ENCODE measurements at regions not wholly inside any gene's neighbourhood (a gene's known extent, or its start where the extent isn't known, plus 50 kb on each side); places are given as distances from the start of the nearest gene placed in this dataset.
A peak's percentile ranks its signal among the peaks of the same experiment; 100 is the strongest.

DNA sequence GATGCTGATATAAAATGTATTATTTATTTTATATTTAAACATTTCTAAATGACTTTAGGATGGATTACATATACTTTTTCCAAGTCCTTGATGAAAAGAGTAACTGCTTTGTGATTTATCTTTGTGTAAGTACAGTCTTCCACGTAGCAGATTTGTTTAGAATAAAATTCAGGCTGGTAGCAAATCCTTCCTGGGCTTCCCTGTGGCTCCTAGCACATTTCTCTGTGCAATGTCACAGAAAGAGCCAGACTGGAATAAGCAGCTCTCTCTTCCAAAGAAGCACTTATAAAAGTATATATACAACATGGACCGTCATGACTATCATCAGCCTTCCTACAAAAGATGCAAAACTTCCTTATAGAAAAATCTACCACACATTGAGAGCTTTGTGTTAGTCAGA lies 388.6 kb downstream of the ACTL7B start:
- no peaks in the 10 kb centered on the region for H3K36me3 ChIP-seq (ENCODE audit: control insufficient read depth, insufficient read depth, low read length, severe bottlenecking)
- H3K27me3 ChIP-seq (replicated peaks; ENCODE audit: control insufficient read depth, insufficient read depth, low read length): no peaks in the 10 kb centered on the region
- peak overlapping the region; percentile 56 for H3K9ac ChIP-seq (ENCODE audit: low read length)
- H3K4me1 ChIP-seq (ENCODE audit: control insufficient read depth, insufficient read depth, low read length): peaks cover 40% of the 10 kb centered on the region
- peak overlapping the region; percentile 28 for H3K4me3 ChIP-seq (ENCODE audit: low read length)
- DNase-seq (ENCODE audit: low read depth): no peak
- no peaks in the 10 kb centered on the region for H3K9me3 ChIP-seq (ENCODE audit: control insufficient read depth, low read length)

DNA sequence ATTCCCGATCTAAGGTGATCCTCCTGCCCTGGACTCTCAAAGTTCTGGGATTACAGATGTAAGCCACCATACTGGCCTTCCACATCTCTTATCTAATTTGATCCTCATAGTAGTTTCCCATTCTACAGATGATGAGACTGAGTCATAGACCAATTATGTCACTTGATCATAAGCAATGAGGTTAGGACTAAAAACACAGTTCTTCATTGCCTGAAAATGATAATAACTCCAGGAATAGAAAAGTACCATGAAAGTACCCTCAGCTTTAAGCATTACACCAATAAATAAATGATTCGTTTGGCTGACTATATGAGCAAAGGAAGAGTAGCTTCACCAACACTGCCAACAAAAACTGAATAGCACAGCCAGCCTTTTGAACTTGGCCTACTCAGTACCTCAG lies 389.5 kb downstream of the ACTL7B start:
- H3K27me3 ChIP-seq (replicated peaks; ENCODE audit: control insufficient read depth, insufficient read depth, low read length): no peaks in the 10 kb centered on the region
- DNase-seq (ENCODE audit: low read depth): no peak
- no peak overlapping the region for H3K4me3 ChIP-seq (ENCODE audit: low read length)
- no peaks in the 10 kb centered on the region for H3K9me3 ChIP-seq (ENCODE audit: control insufficient read depth, low read length)
- H3K36me3 ChIP-seq (ENCODE audit: control insufficient read depth, insufficient read depth, low read length, severe bottlenecking): no peaks in the 10 kb centered on the region
- H3K4me1 ChIP-seq (ENCODE audit: control insufficient read depth, insufficient read depth, low read length): peaks cover 40% of the 10 kb centered on the region
- H3K9ac ChIP-seq (ENCODE audit: low read length): no peak overlapping the region

DNA sequence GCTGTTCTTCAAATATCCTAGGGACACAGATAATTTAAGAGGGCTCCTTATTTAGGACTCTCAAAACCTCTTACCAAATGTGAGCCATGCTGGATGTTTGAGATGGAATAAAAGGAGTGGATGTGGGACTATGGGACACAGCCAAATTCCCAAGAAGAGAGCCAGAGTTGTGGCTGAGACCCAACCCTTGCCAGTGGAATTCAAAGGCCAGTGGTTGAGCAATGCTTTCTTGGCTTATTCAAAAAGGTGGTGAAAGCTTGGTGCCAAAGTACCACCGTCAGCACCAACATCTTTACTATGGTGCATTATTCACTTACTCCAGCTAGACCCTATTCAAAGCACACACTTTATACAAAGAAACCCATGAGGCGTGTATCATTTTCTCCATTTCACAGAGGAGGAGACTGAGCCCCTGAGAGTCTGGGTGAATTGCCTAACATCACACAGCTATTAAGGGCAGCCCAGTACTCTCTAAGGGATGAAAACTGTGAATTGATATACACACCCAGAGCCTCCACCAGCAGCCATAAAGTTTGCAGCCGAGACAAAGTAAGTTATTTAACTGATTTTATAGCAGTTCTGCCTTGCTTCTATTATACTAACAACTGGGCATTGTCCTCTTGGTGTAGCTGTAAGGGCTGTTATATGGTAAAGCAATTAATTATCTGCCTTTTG lies 391.7 kb downstream of the ACTL7B start:
- Histone ChIP-seq H3K4me3 (ENCODE audit: low read length) (no peak overlapping the region), H3K9ac (ENCODE audit: low read length) (no peak overlapping the region), H3K9me3 (ENCODE audit: control insufficient read depth, low read length) (no peaks in the 10 kb centered on the region), H3K36me3 (ENCODE audit: control insufficient read depth, insufficient read depth, low read length, severe bottlenecking) (no peaks in the 10 kb centered on the region), H3K4me1 (ENCODE audit: control insufficient read depth, insufficient read depth, low read length) (peaks cover 28% of the 10 kb centered on the region), H3K27me3 (replicated peaks; ENCODE audit: control insufficient read depth, insufficient read depth, low read length) (no peaks in the 10 kb centered on the region)
- peak; percentile 29 for DNase-seq (ENCODE audit: low read depth)

DNA sequence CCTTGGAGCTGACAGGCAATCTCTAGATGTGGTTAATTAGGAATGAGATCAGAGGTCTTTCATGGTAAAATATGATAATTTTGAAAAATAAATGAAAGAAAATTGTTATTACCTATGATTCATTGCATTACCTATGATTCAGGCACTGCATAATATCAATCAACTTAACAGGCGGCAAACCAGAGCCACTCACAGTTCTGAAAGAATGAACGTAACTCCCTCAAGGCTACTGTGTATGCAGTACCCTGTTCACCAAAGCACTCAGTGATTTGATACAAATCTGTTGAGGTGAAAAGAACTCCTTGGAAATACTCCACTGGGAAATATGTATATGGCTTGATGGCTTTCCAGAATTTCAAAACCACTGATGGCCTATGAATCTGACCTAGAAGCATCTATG lies 398.9 kb downstream of the ACTL7B start:
- Histone ChIP-seq H3K4me1 (ENCODE audit: control insufficient read depth, insufficient read depth, low read length) (no peaks in the 10 kb centered on the region), H3K9ac (ENCODE audit: low read length) (no peak overlapping the region), H3K4me3 (ENCODE audit: low read length) (no peak overlapping the region), H3K27me3 (replicated peaks; ENCODE audit: control insufficient read depth, insufficient read depth, low read length) (no peaks in the 10 kb centered on the region), H3K36me3 (ENCODE audit: control insufficient read depth, insufficient read depth, low read length, severe bottlenecking) (no peaks in the 10 kb centered on the region), H3K9me3 (ENCODE audit: control insufficient read depth, low read length) (no peaks in the 10 kb centered on the region)
- no peak for DNase-seq (ENCODE audit: low read depth)

DNA sequence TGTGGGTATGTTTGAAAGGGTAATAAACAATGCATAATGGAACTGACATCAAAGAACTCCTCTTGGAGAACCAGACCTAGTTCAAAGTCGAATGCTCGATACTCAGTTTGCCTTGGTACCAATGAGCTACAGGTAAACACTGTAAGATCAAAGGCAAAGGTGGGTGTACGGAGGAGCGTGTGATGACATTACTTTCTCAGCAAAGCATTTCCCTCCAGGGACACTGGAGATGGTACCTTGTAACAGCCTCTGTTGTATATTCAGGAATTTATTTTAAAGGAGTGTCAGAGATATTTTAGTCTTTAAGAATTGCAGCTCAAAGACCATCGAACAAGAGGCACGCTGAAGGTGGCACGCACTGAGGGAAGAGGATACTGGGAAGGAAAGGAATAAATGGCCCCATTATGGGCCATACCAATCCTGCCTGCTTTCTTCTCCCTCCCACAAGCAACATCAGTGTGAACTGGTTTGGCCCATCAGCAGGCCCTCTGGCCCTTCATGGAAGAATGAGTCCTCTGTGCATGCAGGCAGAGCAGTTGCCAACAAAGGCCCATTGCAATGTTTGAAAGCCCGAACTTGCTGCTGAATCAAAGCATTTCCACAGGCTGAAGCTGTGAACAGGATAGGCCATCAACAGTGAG lies 410.2 kb downstream of the ACTL7B start:
- no peaks in the 10 kb centered on the region for H3K9me3 ChIP-seq (ENCODE audit: control insufficient read depth, low read length)
- no peak overlapping the region for H3K4me3 ChIP-seq (ENCODE audit: low read length)
- no peaks in the 10 kb centered on the region for H3K27me3 ChIP-seq (replicated peaks; ENCODE audit: control insufficient read depth, insufficient read depth, low read length)
- DNase-seq (ENCODE audit: low read depth): no peak
- H3K36me3 ChIP-seq (ENCODE audit: control insufficient read depth, insufficient read depth, low read length, severe bottlenecking): no peaks in the 10 kb centered on the region
- peak overlapping the region; percentile 93 for H3K9ac ChIP-seq (ENCODE audit: low read length)
- H3K4me1 ChIP-seq (ENCODE audit: control insufficient read depth, insufficient read depth, low read length): peaks cover 54% of the 10 kb centered on the region

DNA sequence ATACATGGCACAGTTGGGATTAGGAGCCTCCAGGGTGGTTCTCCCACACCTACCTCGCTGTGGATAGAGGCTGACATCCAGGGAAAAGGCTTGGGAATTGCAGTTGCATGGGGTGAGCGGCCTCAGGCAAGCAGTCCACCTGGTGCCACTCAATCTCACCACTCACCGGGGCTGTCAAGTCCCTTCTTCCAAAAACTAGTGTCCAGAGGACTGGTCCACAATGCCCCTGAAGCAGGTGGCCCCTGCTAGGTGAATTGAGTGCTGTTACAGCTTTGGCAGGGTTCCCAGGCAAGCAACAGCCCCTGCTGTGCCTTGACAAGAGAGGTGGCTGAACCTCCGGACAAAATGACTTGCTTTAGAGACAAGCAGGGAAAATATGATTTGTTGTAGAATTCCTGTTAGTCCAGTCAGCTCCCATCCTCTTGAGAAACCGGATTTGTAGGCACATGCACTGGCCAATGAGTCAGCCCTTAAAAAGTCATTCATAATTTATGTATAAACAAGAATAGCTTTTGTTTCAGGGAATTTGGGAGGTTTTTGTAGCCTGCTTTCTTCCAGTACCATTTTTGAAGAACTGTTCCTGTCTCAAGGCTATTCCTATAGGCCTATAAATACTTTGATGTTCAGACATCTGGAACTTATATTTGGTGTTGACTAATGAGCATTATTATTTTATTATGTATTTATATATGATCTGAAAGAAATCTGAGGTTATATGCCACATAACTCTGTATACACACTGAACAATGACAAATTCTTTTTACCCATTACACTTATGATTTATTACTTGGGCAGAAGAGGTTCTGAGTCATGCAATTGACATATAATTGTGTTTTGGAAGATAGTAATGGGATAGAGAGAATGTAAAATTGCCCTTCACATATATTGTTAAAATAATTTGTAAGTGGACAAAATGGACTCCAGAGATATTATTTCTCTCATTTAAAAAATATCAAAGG lies 411.1 kb downstream of the ACTL7B start:
- Histone ChIP-seq H3K9me3 (ENCODE audit: control insufficient read depth, low read length) (no peaks in the 10 kb centered on the region), H3K27me3 (replicated peaks; ENCODE audit: control insufficient read depth, insufficient read depth, low read length) (no peaks in the 10 kb centered on the region), H3K4me1 (ENCODE audit: control insufficient read depth, insufficient read depth, low read length) (peaks cover 60% of the 10 kb centered on the region), H3K9ac (ENCODE audit: low read length) (peak overlapping the region; percentile 93), H3K36me3 (ENCODE audit: control insufficient read depth, insufficient read depth, low read length, severe bottlenecking) (no peaks in the 10 kb centered on the region), H3K4me3 (ENCODE audit: low read length) (peak overlapping the region; percentile 81)
- DNase-seq (ENCODE audit: low read depth): peak; percentile 94

DNA sequence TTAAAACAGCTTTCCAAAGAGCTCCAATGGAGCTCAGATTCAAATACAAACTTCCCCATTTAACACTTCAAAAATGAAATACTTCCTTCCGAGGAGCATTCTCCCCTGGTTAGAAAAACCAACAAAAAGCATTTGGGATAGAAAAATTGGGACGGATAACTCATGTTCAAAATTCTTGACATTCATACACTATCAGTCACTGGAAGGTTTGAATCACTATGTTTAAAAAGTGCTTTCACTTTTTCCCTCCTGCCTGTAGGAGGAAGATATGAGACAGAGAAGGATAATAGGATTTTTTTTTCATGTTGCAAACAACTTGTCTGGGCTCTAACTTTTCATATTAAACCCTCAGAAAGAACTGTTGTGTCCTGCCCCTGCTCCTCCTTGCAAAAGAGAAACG lies 412.0 kb downstream of the ACTL7B start:
- peak overlapping the region; percentile 81 for H3K4me3 ChIP-seq (ENCODE audit: low read length)
- H3K9me3 ChIP-seq (ENCODE audit: control insufficient read depth, low read length): no peaks in the 10 kb centered on the region
- H3K9ac ChIP-seq (ENCODE audit: low read length): peak overlapping the region; percentile 93

DNA sequence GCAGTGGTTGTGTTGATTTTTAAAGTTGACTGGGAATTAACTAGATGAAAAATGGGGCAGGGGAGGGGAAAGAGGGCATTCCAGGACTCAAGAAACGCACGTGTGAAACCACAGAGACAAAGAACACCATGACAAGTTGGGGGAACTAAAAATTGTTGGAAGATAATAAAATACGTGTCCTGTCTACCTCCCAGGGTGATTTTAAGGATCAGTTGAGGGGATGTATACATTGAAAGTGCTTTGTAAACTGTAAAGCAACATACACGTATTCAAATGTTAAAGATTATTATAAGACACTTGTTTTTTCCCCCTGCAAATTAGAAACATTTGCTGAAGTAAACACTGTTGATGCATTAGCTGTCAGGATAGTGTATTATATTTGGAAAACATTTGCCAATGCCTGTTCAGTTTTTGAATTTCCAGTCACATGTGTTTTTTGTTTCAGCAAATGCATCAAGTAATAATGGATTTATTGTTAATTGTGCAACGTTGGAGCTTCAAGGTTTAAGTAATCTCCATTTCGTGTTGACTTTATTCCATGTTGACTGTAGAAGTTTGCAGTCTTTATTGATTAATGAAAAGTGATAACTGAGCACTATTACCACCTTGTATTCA lies 412.7 kb downstream of the ACTL7B start:
- H3K9me3 ChIP-seq (ENCODE audit: control insufficient read depth, low read length): no peaks in the 10 kb centered on the region
- peak overlapping the region; percentile 81 for H3K4me3 ChIP-seq (ENCODE audit: low read length)
- H3K36me3 ChIP-seq (ENCODE audit: control insufficient read depth, insufficient read depth, low read length, severe bottlenecking): no peaks in the 10 kb centered on the region
- H3K9ac ChIP-seq (ENCODE audit: low read length): peak overlapping the region; percentile 93
- H3K4me1 ChIP-seq (ENCODE audit: control insufficient read depth, insufficient read depth, low read length): peaks cover 68% of the 10 kb centered on the region
- peak; percentile 30 for DNase-seq (ENCODE audit: low read depth)
- H3K27me3 ChIP-seq (replicated peaks; ENCODE audit: control insufficient read depth, insufficient read depth, low read length): no peaks in the 10 kb centered on the region

More for the DNA sequence above, 412.0 kb downstream of the ACTL7B start:
- no peaks in the 10 kb centered on the region for H3K27me3 ChIP-seq (replicated peaks; ENCODE audit: control insufficient read depth, insufficient read depth, low read length)
- DNase-seq (ENCODE audit: low read depth): peak; percentile 81
- H3K4me1 ChIP-seq (ENCODE audit: control insufficient read depth, insufficient read depth, low read length): peaks cover 68% of the 10 kb centered on the region
- H3K36me3 ChIP-seq (ENCODE audit: control insufficient read depth, insufficient read depth, low read length, severe bottlenecking): no peaks in the 10 kb centered on the region

DNA sequence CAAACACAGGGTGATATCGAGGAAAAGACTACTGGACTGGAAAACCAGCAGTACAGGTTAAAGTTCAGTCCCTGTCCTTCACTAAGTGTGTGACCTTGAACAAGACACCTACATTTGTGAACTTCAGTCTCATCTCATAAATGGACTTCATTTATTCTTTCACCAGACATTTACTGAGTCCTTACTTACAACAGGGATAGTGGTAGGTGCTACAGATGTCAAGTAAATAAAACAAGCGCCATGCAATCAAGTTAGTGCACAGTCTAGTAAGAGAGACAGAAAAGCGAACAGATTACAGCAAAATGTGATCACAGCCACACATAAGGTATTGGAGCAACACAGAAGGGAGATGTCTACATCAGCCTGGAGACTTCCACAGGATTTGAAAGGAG lies 413.2 kb downstream of the ACTL7B start:
- Histone ChIP-seq H3K4me3 (ENCODE audit: low read length) (peak overlapping the region; percentile 81), H3K4me1 (ENCODE audit: control insufficient read depth, insufficient read depth, low read length) (peaks cover 68% of the 10 kb centered on the region), H3K27me3 (replicated peaks; ENCODE audit: control insufficient read depth, insufficient read depth, low read length) (no peaks in the 10 kb centered on the region), H3K36me3 (ENCODE audit: control insufficient read depth, insufficient read depth, low read length, severe bottlenecking) (no peaks in the 10 kb centered on the region), H3K9ac (ENCODE audit: low read length) (peak overlapping the region; percentile 93), H3K9me3 (ENCODE audit: control insufficient read depth, low read length) (no peaks in the 10 kb centered on the region)
- DNase-seq (ENCODE audit: low read depth): no peak

DNA sequence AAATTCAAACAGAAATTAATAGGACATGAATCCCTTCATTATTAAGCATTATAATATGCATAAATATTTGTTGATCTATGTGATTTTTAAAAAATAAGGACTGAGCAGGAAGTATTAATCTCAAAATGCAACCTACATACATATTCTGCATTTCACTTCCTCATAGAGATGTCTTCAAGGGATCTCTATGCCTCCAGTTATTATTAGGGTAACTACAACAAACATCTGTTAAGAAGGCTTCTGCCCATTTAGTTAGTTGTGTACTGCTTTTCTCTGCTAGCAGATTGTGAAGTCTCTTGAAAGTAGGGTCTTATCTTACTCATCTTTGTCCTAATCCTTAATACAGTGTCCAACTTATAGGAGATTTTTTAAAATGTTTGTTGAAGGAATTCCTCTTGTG lies 414.1 kb downstream of the ACTL7B start:
- Histone ChIP-seq H3K9me3 (ENCODE audit: control insufficient read depth, low read length) (no peaks in the 10 kb centered on the region), H3K4me1 (ENCODE audit: control insufficient read depth, insufficient read depth, low read length) (peaks cover 68% of the 10 kb centered on the region), H3K36me3 (ENCODE audit: control insufficient read depth, insufficient read depth, low read length, severe bottlenecking) (no peaks in the 10 kb centered on the region), H3K9ac (ENCODE audit: low read length) (peak overlapping the region; percentile 93), H3K27me3 (replicated peaks; ENCODE audit: control insufficient read depth, insufficient read depth, low read length) (no peaks in the 10 kb centered on the region), H3K4me3 (ENCODE audit: low read length) (no peak overlapping the region)
- no peak for DNase-seq (ENCODE audit: low read depth)

DNA sequence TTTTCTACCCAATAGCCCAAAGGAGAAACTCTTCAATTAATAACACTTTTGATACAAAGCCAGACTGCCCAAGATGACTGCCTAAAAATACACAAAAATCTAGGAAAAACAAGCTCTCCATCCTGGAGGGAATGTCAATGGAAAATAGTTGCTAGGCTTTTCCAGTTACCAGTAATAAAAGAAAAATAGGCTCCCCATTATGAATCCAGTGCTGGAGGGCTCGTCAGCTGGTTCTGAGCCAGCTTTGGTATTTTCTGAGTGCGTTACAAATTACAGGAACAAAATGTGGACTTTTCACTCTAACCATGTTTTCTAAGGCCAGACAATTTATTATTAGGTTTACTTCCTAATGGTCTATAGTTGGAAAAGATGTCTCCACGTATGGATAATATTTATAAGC lies 414.5 kb downstream of the ACTL7B start:
- peaks cover 68% of the 10 kb centered on the region for H3K4me1 ChIP-seq (ENCODE audit: control insufficient read depth, insufficient read depth, low read length)
- H3K9ac ChIP-seq (ENCODE audit: low read length): peak overlapping the region; percentile 93
- no peaks in the 10 kb centered on the region for H3K27me3 ChIP-seq (replicated peaks; ENCODE audit: control insufficient read depth, insufficient read depth, low read length)
- no peak overlapping the region for H3K4me3 ChIP-seq (ENCODE audit: low read length)
- H3K9me3 ChIP-seq (ENCODE audit: control insufficient read depth, low read length): no peaks in the 10 kb centered on the region
- no peaks in the 10 kb centered on the region for H3K36me3 ChIP-seq (ENCODE audit: control insufficient read depth, insufficient read depth, low read length, severe bottlenecking)
- DNase-seq (ENCODE audit: low read depth): no peak
